Body of pancreas (tissue), 4 donors: ENCODE measurements at regions not wholly inside any gene's neighbourhood (a gene's known extent, or its start where the extent isn't known, plus 50 kb on each side); places are given as distances from the start of the nearest gene placed in this dataset.

ENCODE experiments used
- POLR2A ChIP-seq, 3 donors: fragments of 450-650 bp; IDR thresholded peaks; one replicate each; pipeline ENCODE4 v1.6.1; 2016; ENCODE audit warnings: antibody characterized with exemption in 3 of 3, mild to moderate bottlenecking in 2 of 3
- TF ChIP-seq, protein P1 (sequence below), 7 experiments: fragments of 450-650 bp in 4 of 7; fragments of 200-600 bp in 3 of 7; sonication (generic) in 3 of 7; IDR thresholded peaks; one replicate each; pipeline ENCODE4 v1.5.1; 2016 to 2019; ENCODE audit warnings: antibody characterized with exemption in 7 of 7

DNA sequence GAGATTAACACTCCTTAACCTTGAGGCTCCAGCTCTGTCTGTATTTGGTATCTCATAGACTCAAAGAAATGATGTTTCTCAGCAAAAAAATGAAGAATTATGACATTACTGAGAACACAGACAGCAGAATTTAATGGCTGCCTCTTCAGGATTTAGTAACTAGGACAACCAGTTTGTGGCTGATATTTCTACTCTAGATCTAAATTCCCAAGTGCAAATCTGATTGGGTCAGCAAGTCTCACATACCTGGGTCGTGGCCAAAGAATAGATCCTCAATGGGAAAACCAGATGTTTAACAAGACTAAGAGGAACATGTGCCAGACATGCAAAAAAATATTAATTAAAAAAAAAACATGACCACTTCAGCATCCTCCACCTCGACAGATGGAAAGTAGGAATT is 608.9 kb downstream of the DTWD2 start:
- TF ChIP-seq, protein P1, sequence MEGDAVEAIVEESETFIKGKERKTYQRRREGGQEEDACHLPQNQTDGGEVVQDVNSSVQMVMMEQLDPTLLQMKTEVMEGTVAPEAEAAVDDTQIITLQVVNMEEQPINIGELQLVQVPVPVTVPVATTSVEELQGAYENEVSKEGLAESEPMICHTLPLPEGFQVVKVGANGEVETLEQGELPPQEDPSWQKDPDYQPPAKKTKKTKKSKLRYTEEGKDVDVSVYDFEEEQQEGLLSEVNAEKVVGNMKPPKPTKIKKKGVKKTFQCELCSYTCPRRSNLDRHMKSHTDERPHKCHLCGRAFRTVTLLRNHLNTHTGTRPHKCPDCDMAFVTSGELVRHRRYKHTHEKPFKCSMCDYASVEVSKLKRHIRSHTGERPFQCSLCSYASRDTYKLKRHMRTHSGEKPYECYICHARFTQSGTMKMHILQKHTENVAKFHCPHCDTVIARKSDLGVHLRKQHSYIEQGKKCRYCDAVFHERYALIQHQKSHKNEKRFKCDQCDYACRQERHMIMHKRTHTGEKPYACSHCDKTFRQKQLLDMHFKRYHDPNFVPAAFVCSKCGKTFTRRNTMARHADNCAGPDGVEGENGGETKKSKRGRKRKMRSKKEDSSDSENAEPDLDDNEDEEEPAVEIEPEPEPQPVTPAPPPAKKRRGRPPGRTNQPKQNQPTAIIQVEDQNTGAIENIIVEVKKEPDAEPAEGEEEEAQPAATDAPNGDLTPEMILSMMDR (IDR thresholded peaks at IDR 0.05): no peak
- TF ChIP-seq POLR2A (IDR thresholded peaks at IDR 0.05): no peak
